GM19372 (cell line): ENCODE measurements at regions not wholly inside any gene's neighbourhood (a gene's known extent, or its start where the extent isn't known, plus 50 kb on each side); places are given as distances from the start of the nearest gene placed in this dataset.

Source experiments
- ATAC-seq: cut with Tn5 transposase; IDR thresholded peaks from one replicate; pipeline ENCODE4 v1.9.1; 2021; ENCODE audit warnings: mild to moderate bottlenecking, low read depth, moderate library complexity; ENCODE audit not compliant: unreplicated experiment

DNA sequence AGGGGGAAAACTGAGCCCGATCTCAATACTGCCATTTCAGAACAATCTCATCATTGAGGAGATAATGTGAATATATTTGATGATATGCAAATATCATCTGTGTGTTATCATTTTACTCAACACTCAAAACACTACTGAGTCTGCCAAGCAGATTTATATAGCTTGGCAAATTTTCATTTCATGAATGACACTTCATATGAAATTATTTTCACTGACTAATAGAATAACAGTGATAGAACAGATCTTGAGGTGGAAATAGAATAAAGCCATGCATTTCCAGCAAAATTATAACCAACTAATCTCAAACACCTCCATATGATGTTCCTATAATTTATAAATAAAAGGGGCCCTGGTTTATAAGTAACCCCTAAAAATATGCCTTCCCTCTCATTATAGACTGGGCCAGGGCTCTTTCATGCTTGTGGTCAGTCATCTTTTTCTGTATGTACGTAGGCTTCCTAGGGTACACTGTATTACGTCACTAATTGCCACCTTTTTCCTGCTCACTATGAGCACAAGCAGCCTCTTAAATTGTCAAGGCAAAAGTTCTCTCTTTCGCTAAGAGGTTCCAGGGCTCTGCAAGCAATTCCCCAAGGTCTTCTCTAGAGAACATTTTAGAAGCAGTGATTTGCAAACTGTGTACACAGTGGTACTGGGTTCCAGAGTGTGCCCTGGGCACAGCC is 197.1 kb upstream of the FOXN3 start:
- ATAC-seq: no peak

DNA sequence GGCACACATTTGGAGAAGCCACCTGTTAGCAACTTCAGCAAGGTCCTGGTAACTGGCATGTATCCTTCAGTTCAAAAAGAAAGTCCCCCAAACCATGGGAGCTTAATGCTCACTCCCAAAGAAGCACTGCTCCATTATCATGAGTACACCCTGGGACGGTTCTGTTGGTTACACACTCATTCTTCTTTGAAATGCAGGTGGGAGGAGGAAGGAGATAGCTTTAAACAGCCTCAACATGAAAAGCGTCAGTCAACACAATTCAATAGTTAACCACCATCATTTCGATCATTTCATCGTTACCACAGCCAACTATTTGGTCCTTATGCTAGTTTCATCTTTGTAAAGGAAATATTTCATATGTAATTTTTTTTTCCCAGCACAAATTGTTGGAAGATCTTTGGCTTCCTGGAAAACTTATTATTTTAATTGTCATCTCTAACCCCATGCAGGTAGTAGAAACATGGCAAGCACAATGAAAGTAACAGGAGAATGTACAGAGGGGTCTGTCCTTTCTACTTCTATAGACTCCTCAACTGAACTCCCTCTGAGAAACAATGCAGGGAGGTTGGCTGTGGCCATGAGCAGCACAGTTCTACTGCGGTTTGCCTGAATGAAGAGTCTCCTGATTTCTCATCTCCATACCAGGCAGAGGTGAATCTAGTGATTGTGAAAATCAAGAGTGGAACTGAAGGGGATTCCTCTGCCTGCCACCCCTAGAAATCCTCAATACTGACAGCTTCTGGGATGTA is 196.4 kb upstream of the FOXN3 start:
- no peak for ATAC-seq

DNA sequence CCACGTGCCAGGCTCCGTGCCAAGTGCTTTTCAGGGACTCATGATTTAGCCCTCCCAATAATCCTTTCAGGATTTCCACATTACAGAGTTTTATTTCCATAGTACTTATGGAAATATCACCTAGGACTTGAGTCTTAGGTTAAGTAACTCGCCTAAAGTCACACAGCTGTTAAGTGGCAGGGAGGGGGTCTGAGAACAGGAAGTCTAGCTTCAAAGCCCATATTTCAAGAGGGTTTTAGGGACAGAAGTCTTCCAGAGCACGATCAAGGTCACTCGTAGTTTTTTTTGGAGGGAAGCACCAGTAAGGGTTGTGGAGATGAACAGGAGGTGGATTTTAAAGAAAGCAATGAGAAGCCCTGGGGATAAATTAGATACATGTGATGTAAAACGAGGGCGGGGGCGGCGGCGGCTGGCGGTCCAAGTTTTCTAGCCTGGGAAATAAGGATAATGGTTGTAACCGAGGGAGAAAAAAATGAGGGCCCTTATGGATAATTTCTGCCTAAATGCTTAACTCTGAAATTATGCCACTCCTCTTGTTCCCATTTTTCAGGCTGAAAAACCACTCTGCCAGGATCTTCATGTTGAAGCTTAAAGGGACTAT is 192.6 kb upstream of the FOXN3 start:
- ATAC-seq: no peak

DNA sequence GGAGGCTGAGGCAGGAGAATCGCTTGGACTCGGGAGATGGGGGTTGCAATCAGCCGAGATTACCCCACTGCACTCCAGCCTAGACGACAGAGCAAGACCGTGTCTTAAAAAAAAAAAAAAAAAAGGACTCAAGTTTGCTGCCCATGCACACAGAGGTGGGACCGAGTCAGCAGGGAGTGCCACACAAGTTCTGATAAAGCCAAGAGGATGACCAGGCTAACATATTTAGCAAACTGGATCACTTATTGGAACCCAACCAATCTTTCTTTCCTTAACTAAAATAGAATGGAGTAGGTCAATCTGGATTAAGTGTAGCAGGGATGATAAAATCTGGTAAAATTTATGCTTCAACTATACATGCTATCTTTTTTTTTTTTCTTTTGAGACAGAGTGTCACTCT is 190.4 kb upstream of the FOXN3 start:
- no peak for ATAC-seq

GRCh38 chr14:89603938-89604480 is 187.0 kb upstream of the FOXN3 start:
- ATAC-seq: no peak

DNA sequence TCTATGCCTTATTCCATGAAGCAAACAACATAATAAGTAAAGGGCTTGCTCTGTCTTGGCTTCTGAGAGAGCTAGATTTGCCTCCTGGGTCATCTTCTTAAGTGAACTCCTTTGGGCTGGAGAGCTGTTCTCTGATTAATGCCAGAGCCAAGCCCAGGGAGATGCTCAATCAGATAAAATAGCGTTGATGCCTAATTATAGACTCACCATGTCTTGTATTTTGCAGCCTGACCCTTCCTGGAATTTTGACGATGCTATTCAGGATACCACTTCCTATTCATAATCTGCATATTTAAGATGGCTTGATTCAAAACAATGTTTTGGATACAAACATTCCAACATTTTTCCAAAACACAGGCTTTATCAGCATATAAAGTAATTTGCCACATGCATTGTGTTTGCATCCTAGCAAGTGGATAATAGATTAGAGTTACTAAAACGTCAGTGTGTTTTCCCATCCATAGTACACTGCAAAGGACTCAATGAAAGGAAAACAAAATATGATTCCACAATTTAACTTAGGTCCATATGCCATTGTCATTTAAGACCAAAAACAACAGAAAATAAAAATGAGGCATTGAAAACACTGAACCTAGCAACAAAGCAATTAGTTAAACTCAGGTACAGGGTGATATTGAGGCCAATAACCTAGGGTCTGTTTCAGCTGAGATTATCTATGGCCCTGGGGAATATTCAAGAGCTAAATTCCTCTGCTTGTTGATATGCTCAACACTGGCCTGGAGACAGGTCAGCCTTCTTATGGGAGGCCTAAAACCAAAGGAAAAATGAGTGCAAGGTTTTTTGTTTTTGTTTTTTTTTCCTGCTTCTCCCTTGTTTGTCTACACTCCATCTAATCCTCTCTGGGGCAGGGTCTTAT is 184.2 kb upstream of the FOXN3 start:
- ATAC-seq: no peak

GRCh38 chr14:89600029-89600428 is 183.0 kb upstream of the FOXN3 start:
- ATAC-seq: no peak

GRCh38 chr14:89598548-89599186 is 181.6 kb upstream of the FOXN3 start:
- ATAC-seq: no peak

DNA sequence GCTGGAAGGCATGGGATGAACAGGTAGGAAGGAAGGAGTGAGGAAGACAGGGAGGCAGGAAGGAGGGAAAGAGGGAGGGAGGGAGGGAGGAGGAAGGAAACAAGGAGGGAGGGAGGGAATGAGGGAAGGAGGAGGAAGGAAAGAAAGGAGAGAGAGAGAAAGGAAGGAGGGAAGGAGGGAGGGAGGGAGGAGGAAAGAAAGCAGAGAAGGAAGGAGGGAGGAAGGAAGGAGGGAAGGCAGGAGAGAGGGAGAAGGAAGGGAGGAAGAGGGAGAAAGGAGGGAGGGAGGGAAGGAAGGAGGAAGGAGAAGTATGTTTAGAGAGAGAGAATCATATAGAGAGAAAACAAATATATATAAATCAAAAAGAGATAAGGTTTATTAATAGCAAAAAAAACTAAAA is 175.9 kb upstream of the FOXN3 start:
- no peak for ATAC-seq

- ATAC-seq: no peak
These were observed 172.5 kb upstream of the FOXN3 start for GRCh38 chr14:89589400-89590118.

- no peak for ATAC-seq
These were observed 171.8 kb upstream of the FOXN3 start for GRCh38 chr14:89588840-89589296.

GRCh38 chr14:89588016-89588415 is 171.0 kb upstream of the FOXN3 start:
- ATAC-seq: no peak

DNA sequence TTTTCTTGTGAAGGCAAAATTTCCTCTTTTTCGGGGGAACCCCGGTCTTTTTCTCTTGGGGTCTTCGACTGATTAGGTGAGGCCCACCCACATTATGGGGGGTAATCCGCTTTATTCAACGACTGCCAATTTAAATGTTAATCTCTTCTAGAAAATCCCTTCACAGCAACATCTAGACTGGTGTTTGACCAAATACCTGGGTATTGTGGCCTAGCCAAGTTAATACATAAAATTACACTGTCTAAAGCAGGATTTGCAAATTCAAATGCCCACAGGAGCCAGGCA is 170.0 kb upstream of the FOXN3 start:
- no peak for ATAC-seq

GRCh38 chr14:89586258-89587135 is 169.5 kb upstream of the FOXN3 start:
- ATAC-seq: no peak

- ATAC-seq: no peak
These were observed 161.1 kb upstream of the FOXN3 start for GRCh38 chr14:89578156-89578555.

DNA sequence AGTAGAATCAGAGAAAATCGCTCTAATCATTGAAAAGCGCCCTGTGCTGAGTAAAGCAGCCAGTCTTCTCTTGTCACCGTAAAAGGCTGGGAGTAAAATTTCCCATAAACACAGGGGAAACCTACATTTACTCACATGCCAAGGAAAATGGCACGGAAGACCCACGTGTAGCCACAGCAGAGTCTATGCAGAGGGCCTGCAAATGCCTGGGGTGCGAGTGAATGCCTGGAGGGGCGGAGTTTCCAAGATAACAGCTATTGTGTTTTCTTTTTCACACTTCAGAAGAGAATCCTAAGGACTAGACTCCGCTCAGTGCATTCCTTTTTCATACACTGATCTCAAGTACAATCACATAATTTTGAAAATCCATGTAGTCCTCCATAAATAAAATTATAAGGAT is 159.9 kb upstream of the FOXN3 start:
- no peak for ATAC-seq

GRCh38 chr14:89576145-89576927 is 159.3 kb upstream of the FOXN3 start:
- ATAC-seq: no peak
